Lung microvascular endothelial cell (primary cell): ENCODE measurements at regions not wholly inside any gene's neighbourhood (a gene's known extent, or its start where the extent isn't known, plus 50 kb on each side); places are given as distances from the start of the nearest gene placed in this dataset.

Experiments
- DNase-seq, 2 donors: peaks; one replicate each; pipeline versions ENCODE4 v3.0.0 to v3.0.0-alpha.2; 2010; ENCODE audit warnings: low read depth in 2 of 2

GRCh38 chr16:80356365-80356764, 184.4 kb upstream of the DYNLRB2 start:
- DNase-seq: no peak

GRCh38 chr16:80355335-80355734, 185.5 kb upstream of the DYNLRB2 start:
- no peak for DNase-seq

DNA sequence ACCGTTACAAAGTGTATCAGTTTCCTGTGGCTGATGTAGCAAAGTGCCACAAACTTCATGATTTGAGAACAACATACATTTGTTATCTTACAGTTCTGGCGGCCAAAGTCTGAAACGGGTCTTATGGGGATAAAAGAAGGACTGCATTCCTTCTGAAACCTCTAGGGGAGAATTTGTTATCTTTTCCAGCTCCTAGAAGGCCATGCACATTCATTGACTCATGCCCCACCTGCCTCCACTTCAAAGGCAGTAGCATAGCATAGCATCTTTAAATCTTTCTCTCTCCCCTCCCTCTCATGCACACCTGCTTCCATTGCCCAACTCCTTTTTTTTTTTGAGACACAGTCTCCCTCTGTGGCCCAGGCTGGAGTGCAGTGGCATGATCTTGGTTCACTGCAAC, 190.7 kb upstream of the DYNLRB2 start:
- DNase-seq: no peak

- peak in 1 of 2 donors; percentile 27 for DNase-seq
Observed at GRCh38 chr16:80347900-80348299, 192.9 kb upstream of the DYNLRB2 start.

DNA sequence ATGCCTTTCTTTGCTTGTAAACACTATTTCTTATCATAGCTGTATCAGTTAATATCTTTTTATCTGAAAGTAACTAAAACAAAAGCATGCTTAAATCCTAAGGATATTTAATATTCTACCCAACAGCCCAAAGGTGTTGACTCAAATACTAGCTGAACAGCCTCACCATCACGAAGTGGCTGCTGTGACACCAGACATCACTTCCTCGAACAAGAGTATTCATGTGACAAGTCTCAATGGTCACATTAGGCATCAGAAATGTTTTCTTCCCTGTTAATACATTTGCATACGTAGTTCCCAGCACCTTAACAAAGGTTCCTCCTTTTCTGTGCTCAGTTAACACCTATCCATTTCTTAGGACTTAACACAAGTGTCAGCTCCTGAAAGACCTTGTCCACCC, 193.8 kb upstream of the DYNLRB2 start:
- DNase-seq: no peak

DNA sequence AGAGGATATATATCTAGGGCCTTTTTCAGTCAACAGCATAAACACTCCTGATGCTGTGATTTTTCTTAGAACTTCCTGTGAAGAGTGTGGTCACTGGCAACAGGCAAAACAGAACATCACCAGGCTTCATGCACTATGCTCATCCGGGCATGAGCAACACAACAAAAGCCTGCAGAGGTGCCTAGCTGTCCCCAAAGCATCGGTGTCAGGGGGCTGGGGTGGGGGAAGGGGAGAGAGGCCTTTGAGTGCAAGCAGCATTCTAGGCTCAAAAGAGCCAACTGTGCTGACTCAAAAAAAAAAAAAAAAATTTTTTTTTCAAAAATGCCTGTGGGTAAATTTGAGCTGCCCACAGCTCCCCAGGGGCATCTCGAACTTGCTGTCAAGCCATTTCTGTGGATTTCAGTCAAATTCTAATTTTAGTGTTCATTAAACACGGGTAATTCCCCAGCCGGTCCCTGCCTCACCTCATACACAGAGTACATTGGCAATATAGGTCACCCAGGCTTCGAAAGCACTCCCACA, 194.6 kb upstream of the DYNLRB2 start:
- DNase-seq: no peak

GRCh38 chr16:80345701-80346100, 195.1 kb upstream of the DYNLRB2 start:
- DNase-seq: no peak

- DNase-seq: no peak
Observed at GRCh38 chr16:80344570-80344969, 196.2 kb upstream of the DYNLRB2 start.

- no peak for DNase-seq
Observed at GRCh38 chr16:80341263-80341662, 199.5 kb upstream of the DYNLRB2 start.

DNA sequence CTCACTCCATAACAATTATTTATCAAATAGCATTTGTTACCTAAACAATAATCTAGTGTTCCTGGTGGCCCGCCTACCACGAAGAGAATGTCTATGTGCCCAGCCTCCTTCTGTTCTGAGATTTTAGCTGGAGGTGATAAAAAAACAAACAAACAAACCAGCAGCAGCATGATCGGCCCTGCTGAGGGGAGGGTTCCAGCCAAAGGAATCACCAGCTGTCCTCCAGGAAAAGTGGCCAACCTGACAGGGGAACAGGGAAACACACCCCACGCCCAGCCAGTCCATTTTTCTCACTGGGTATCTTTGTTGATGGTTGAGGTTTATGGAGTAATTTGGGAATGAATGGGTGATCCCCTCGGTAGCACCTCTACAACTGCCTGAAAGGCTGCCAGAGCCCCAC, 203.0 kb upstream of the DYNLRB2 start:
- DNase-seq: no peak

GRCh38 chr16:80330803-80331202, 210.0 kb upstream of the DYNLRB2 start:
- DNase-seq: no peak

DNA sequence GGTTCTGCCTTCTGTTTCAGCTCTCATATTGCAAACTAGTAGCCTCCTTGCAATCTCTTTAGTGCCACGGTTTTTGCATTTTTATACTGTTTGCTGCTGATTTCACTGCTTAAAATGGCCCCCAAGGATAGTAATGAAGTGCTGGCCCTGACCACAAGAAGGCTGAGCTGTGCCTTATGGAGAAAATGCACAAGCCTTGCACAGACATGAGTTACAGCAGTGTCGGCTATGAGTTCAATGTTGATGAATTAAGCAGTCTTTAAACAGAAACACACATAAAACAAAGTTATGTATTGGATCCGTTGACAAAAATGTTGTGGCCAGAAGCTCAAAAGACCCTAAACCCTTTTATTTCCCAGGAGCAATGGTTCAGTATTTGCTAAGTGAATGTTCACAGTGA, 210.6 kb upstream of the DYNLRB2 start:
- DNase-seq: no peak

GRCh38 chr16:80327740-80328139, 213.1 kb upstream of the DYNLRB2 start:
- DNase-seq: no peak

- DNase-seq: no peak
Observed at GRCh38 chr16:80324371-80324770, 216.4 kb upstream of the DYNLRB2 start.

- no peak for DNase-seq
Observed at GRCh38 chr16:80323808-80324195, 217.0 kb upstream of the DYNLRB2 start.

- no peak for DNase-seq
Observed at GRCh38 chr16:80323187-80323807, 217.5 kb upstream of the DYNLRB2 start.

GRCh38 chr16:80319181-80319580, 221.6 kb upstream of the DYNLRB2 start:
- DNase-seq: peak in 1 of 2 donors; percentile 9

- DNase-seq: no peak
Observed at GRCh38 chr16:80318107-80318506, 222.7 kb upstream of the DYNLRB2 start.

DNA sequence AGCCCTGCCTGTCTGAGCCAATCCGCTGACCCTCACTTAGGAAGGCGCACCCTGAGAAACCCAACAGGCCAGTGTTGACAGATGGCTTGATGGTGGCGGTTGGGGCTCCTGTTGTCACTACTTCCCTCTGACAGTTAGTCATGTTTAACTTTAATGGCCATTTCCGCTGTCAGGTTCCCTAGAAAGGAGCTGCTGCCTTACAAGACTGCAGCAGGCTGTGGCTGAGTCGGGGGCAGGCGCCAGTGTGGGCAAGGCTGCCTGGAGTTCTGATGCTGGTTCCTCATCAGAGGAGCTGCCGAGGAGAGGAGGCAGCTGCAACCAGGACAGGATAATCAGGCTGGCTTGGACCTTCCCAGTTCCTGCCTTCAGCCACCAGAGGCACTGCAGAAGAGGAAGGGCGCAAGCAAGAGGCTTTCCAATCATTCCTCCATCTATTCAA, 223.2 kb upstream of the DYNLRB2 start:
- DNase-seq: peak in 1 of 2 donors; percentile 1

GRCh38 chr16:80317116-80317515, 223.7 kb upstream of the DYNLRB2 start:
- no peak for DNase-seq

DNA sequence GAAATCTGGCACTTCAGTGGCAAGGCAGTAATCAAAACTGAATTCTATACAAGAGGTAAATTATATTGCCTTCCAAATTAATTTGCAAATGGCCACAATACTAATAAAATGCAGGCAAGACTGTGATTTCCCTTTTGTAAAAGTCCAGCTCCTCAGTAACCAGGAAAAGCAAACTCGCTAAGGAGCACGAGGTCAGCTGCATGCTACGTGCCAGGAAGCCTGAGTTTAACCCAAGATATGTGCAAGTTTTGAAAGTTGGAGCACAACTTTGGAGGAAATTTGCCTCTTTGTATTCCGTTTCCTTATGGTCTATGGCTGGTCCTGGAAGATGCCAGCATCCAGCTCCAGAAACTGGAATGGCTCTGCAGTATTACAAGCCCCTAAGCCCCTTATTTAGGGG, 226.8 kb upstream of the DYNLRB2 start:
- DNase-seq: peak in 1 of 2 donors; percentile 30

- DNase-seq: no peak
Observed at GRCh38 chr16:80309178-80309577, 231.6 kb upstream of the DYNLRB2 start.

DNA sequence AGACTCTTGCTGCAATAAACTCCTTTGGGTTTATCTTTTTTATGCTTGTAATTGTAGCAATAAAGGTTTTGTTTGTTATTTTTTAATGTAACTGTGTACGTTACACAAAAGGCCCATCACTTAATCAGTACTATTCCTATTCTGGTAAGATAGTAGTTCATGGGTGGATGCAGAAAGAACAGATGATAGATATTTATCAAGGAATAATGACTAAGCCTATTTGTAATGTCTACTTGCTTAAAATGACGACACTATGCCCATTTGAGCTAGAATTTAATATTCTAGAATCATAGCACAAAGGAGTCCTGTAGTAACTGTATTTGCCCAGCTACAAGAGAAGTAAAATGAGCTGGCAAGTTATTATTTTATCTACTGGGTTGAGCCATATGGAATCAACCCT, 235.4 kb upstream of the DYNLRB2 start:
- no peak for DNase-seq

- no peak for DNase-seq
Observed at GRCh38 chr16:80303691-80304090, 237.1 kb upstream of the DYNLRB2 start.
